GM12874 (cell line): ENCODE measurements at regions not wholly inside any gene's neighbourhood (a gene's known extent, or its start where the extent isn't known, plus 50 kb on each side); places are given as distances from the start of the nearest gene placed in this dataset.

ENCODE experiments used
- TF ChIP-seq, protein P1 (sequence below): IDR thresholded peaks from 2 replicates; pipeline ENCODE4 v1.5.1; 2011; ENCODE audit warnings: low read depth, mild to moderate bottlenecking, control low read depth, low read length, moderate library complexity; ENCODE audit not compliant: insufficient read depth

- TF ChIP-seq, protein P1, sequence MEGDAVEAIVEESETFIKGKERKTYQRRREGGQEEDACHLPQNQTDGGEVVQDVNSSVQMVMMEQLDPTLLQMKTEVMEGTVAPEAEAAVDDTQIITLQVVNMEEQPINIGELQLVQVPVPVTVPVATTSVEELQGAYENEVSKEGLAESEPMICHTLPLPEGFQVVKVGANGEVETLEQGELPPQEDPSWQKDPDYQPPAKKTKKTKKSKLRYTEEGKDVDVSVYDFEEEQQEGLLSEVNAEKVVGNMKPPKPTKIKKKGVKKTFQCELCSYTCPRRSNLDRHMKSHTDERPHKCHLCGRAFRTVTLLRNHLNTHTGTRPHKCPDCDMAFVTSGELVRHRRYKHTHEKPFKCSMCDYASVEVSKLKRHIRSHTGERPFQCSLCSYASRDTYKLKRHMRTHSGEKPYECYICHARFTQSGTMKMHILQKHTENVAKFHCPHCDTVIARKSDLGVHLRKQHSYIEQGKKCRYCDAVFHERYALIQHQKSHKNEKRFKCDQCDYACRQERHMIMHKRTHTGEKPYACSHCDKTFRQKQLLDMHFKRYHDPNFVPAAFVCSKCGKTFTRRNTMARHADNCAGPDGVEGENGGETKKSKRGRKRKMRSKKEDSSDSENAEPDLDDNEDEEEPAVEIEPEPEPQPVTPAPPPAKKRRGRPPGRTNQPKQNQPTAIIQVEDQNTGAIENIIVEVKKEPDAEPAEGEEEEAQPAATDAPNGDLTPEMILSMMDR, result no peak
These were observed 655.0 kb downstream of the EPHA3 start for GRCh38 chr3:89762405-89762804.

GRCh38 chr3:89783341-89783927, 676.0 kb downstream of the EPHA3 start:
- TF ChIP-seq, protein P1, result no peak

- TF ChIP-seq, protein P1, result no peak
These were observed 680.1 kb downstream of the EPHA3 start for GRCh38 chr3:89787485-89787884.

DNA sequence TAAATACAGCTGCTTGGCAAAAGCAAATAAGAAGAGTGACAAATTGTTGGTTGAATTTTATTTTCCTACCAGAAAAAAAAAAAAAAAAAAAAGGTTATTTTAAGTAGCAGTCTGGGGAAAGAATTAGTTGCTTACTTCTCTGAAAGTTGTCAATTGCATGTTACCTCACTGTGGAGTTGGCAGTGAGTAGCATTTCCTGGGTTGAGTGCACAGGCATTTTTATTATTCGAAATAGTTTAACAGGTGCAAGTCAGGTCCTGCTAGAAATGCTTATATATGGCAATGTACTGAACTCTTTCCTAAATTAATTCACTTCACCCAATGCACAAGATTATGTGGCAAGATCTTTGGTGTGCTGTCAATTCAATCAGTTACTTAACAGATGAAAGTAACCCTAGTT, 680.6 kb downstream of the EPHA3 start:
- TF ChIP-seq, protein P1, result no peak

DNA sequence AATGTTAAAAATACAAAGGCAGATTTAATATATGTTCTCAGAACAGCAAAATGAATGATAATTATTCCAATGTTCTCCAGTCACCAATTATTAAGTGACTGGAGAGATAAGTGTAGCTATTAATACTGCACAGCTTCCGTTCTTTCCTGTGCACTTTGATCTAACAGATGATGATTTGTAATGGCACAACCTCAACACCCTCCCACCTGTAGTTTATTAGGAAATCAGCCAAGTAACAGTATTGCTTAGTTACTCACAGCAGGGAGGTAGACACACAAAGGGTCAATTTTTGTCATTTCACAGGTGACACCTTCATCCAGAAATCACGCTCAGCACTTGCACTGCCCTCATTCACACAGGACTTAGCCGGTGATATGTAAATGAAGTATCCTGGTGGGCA, 688.1 kb downstream of the EPHA3 start:
- TF ChIP-seq, protein P1, result no peak

- TF ChIP-seq, protein P1, result no peak
These were observed 695.5 kb downstream of the EPHA3 start for GRCh38 chr3:89802881-89803280.

DNA sequence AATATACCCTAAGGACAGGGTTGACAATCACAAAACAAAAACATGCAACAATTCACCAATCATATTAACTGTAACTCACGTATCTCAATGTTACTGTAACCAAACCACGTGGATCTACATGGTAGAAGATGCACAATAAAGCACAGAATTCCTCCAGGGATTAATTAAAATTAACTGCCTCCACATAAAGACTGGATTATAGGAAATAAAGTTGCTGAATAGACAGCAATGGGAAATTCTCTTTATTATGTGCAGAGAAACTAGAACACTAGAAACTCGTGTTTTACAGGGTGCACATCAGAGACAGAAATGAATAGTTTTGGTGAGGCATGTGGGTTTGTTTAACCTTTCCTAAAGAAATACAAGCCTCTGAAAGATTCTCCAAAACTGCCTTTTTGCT, 696.3 kb downstream of the EPHA3 start:
- TF ChIP-seq, protein P1, result no peak
